Activated CD4-positive, alpha-beta T cell treated with anti-CD3 and anti-CD28 coated beads, Interleukin-2, amount 10 ng/mL, durations not matched to agents 24 days and 14 days (primary cell): ENCODE measurements at regions not wholly inside any gene's neighbourhood (a gene's known extent, or its start where the extent isn't known, plus 50 kb on each side); places are given as distances from the start of the nearest gene placed in this dataset.
"Not testable (repeated sequence)": the region's sequence is repeated elsewhere in the genome, so short reads cannot be mapped to it uniquely, and the experiment has no call there.

Source experiments
- DNase-seq: peaks from one replicate; pipeline ENCODE4 v3.0.0; 2022
- H3K27ac Mint-ChIP-seq: one replicate; pipeline ENCODE4 v1.8.0; 2022; ENCODE audit warnings: mild to moderate bottlenecking, mixed read lengths
- H3K27me3 Mint-ChIP-seq: one replicate; pipeline ENCODE4 v1.8.0; 2022; ENCODE audit warnings: mixed read lengths
- H3K36me3 Mint-ChIP-seq: one replicate; pipeline ENCODE4 v1.8.0; 2022; ENCODE audit warnings: low read depth, mild to moderate bottlenecking, mixed read lengths
- H3K4me1 Mint-ChIP-seq: one replicate; pipeline ENCODE4 v1.8.0; 2021; ENCODE audit warnings: mixed read lengths
- H3K4me3 Mint-ChIP-seq: one replicate; pipeline ENCODE4 v1.8.0; 2022; ENCODE audit warnings: mild to moderate bottlenecking, moderate library complexity, mixed read lengths
- H3K9me3 Mint-ChIP-seq: one replicate; pipeline ENCODE4 v1.8.0; 2021; ENCODE audit warnings: mixed read lengths
- intact Hi-C: fragments of 100-400 bp; cut with micrococcal nuclease; formaldehyde crosslinking; loops from one replicate; pipeline ENCODE4 v1.15.1; 2023

- DNase-seq = no peak
- intact Hi-C loops = no loop called here
- no peaks in the 10 kb centered on the region for H3K27me3 Mint-ChIP-seq
- H3K36me3 Mint-ChIP-seq = no peaks in the 10 kb centered on the region
- no peak overlapping the region for H3K27ac Mint-ChIP-seq
- no peaks in the 10 kb centered on the region for H3K4me1 Mint-ChIP-seq
- no peaks in the 10 kb centered on the region for H3K9me3 Mint-ChIP-seq
- H3K4me3 Mint-ChIP-seq = no peak overlapping the region
Observed at GRCh38 chr7:90025771-90026170, 128.5 kb upstream of the STEAP1 start.

GRCh38 chr7:90033850-90034249, 120.4 kb upstream of the STEAP1 start:
- intact Hi-C loops = no loop called here
- H3K27ac Mint-ChIP-seq = no peak overlapping the region
- H3K36me3 Mint-ChIP-seq = no peaks in the 10 kb centered on the region
- no peak for DNase-seq
- H3K9me3 Mint-ChIP-seq = no peaks in the 10 kb centered on the region
- no peaks in the 10 kb centered on the region for H3K4me1 Mint-ChIP-seq
- H3K4me3 Mint-ChIP-seq = no peak overlapping the region
- H3K27me3 Mint-ChIP-seq = no peaks in the 10 kb centered on the region

GRCh38 chr7:90053094-90053493, 101.2 kb upstream of the STEAP1 start:
- Mint-ChIP-seq H3K9me3 (no peaks in the 10 kb centered on the region), H3K27me3 (no peaks in the 10 kb centered on the region), H3K36me3 (no peaks in the 10 kb centered on the region), H3K4me3 (no peak overlapping the region), H3K4me1 (no peaks in the 10 kb centered on the region), H3K27ac (no peak overlapping the region)
- no peak for DNase-seq
- intact Hi-C loops = no loop called here

DNA sequence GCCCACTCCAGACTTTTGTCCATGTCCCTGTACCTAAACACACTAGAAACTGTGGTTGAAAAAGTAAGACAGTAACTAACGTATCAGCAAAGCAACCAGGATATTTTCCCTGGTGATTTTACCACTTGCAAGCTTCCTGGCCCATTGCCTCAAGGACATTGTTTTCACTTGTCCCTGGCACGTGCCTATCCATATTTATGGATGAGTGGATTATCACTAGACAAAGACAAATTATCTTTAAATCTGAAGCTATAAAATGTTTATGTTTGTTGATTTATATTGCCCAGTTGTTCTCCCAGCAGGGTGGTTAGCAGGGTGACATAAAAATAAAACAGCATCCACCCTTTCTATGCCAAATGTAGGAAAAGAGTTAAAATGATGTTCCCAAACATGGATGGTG, 93.2 kb upstream of the STEAP1 start:
- DNase-seq = no peak
- Mint-ChIP-seq H3K4me1 (no peaks in the 10 kb centered on the region), H3K27ac (no peak overlapping the region), H3K9me3 (no peaks in the 10 kb centered on the region), H3K27me3 (no peaks in the 10 kb centered on the region), H3K4me3 (no peak overlapping the region), H3K36me3 (no peaks in the 10 kb centered on the region)
- intact Hi-C loops = no loop called here

DNA sequence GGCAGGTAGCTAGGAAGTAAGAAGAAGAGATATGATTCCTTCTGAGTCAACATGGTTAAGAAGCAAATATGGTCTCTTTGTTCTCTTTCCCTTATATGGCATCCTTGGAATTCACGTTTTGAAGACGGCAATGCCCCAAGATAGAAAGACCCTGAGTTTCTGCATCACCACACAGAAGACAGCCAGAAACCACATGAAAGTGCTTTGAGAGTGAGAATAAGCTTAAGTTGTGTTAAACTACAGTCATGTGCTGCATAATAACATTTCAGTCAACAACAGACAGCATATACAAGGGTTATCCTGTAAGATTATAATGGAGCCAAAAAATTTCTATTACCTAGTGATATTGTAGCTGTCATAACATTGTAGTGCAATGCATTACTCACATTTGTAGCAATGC, 89.9 kb upstream of the STEAP1 start:
- Mint-ChIP-seq H3K4me1 (no peaks in the 10 kb centered on the region), H3K27ac (no peak overlapping the region), H3K36me3 (no peaks in the 10 kb centered on the region), H3K4me3 (no peak overlapping the region), H3K9me3 (no peaks in the 10 kb centered on the region), H3K27me3 (no peaks in the 10 kb centered on the region)
- intact Hi-C loops = no loop called here
- no peak for DNase-seq

- intact Hi-C loops = no loop called here
- H3K27ac Mint-ChIP-seq = no peak overlapping the region
- H3K9me3 Mint-ChIP-seq = no peaks in the 10 kb centered on the region
- no peak for DNase-seq
- no peaks in the 10 kb centered on the region for H3K27me3 Mint-ChIP-seq
- no peaks in the 10 kb centered on the region for H3K36me3 Mint-ChIP-seq
- no peak overlapping the region for H3K4me3 Mint-ChIP-seq
- no peaks in the 10 kb centered on the region for H3K4me1 Mint-ChIP-seq
Observed at GRCh38 chr7:90067171-90067570, 87.1 kb upstream of the STEAP1 start.

DNA sequence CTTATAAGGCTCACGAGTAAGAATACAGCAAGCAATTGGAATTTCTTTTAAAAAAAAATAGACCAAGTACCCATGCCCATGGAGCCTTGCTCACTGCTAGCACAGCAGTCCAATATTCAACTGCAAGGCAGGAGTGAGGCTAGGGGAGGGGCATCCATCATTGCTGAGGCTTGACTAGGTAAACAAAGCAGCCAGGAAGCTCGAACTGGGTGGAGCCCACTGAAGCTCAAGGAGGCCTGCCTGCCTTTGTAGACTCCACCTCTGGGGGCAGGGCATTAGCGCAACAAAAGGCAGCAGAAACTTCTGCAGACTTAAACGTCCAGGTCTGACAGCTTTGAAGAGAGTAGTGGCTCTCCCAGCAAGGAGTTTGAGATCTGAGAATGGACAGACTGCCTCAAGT, 84.0 kb upstream of the STEAP1 start:
- H3K9me3 Mint-ChIP-seq, H3K27me3 Mint-ChIP-seq, H3K4me3 Mint-ChIP-seq, H3K36me3 Mint-ChIP-seq, H3K4me1 Mint-ChIP-seq, H3K27ac Mint-ChIP-seq, intact Hi-C loops, DNase-seq: not testable (repeated sequence)

GRCh38 chr7:90078921-90079320, 75.3 kb upstream of the STEAP1 start:
- no peak for DNase-seq
- no peaks in the 10 kb centered on the region for H3K9me3 Mint-ChIP-seq
- H3K4me3 Mint-ChIP-seq = no peak overlapping the region
- no peaks in the 10 kb centered on the region for H3K36me3 Mint-ChIP-seq
- H3K27ac Mint-ChIP-seq = no peak overlapping the region
- intact Hi-C loops = no loop called here
- H3K4me1 Mint-ChIP-seq = no peaks in the 10 kb centered on the region
- H3K27me3 Mint-ChIP-seq = no peaks in the 10 kb centered on the region

- intact Hi-C loops = no loop called here
- Mint-ChIP-seq H3K4me1 (no peaks in the 10 kb centered on the region), H3K27me3 (no peaks in the 10 kb centered on the region), H3K36me3 (no peaks in the 10 kb centered on the region), H3K4me3 (no peak overlapping the region), H3K9me3 (no peaks in the 10 kb centered on the region), H3K27ac (no peak overlapping the region)
- DNase-seq = no peak
Observed at GRCh38 chr7:90081621-90082020, 72.6 kb upstream of the STEAP1 start.

DNA sequence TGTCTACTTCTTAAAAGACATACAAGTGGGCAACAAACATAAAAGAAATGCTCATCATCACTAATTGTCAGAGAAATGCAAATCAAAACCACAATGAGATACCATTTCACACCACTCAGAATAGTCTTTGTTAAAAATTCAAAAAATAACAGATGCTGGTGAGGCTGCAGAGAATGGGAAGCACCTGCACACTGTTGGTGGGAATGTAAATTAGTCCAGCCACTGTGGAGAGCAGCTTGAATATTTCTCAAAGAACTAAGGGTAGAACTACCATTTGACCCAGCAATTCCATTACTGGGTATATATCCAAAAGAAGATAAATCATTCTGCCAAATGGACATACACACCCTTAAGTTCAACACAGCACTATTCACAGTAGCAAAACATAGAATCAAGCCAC, 61.8 kb upstream of the STEAP1 start:
- no peak for DNase-seq
- Mint-ChIP-seq H3K27ac (no peak overlapping the region), H3K4me1 (no peaks in the 10 kb centered on the region), H3K9me3 (no peaks in the 10 kb centered on the region), H3K4me3 (no peak overlapping the region), H3K36me3 (no peaks in the 10 kb centered on the region), H3K27me3 (no peaks in the 10 kb centered on the region)
- intact Hi-C loops = no loop called here

DNA sequence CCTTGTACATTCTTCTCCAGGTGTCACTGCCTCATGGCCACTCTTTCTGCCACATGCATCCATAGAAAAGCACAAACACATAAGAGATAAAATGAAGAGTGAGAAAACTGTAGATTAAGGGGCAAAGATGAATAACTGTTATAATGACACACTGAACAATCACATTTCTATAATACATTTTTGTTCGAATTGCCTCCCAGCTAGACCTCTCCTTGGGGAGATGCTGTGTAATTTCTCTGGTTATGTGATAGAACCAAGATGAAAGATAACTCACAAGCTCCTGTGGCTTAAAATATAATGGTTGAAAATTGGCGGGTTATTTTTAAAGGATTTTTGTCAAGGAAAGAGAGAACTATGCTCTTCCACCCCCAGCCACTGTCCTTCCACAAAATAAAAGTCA, 60.2 kb upstream of the STEAP1 start:
- no peak for DNase-seq
- Mint-ChIP-seq H3K9me3 (no peaks in the 10 kb centered on the region), H3K27ac (no peak overlapping the region), H3K4me3 (no peak overlapping the region), H3K27me3 (no peaks in the 10 kb centered on the region), H3K4me1 (no peaks in the 10 kb centered on the region), H3K36me3 (no peaks in the 10 kb centered on the region)
- intact Hi-C loops = no loop called here
